Mesendoderm (in vitro differentiated cells): ENCODE measurements at regions not wholly inside any gene's neighbourhood (a gene's known extent, or its start where the extent isn't known, plus 50 kb on each side); places are given as distances from the start of the nearest gene placed in this dataset.

ENCODE experiments used
- DNase-seq: peaks from one replicate; pipeline ENCODE4 v3.0.0; 2013
- H2AK5ac ChIP-seq: 2 replicates; pipeline ENCODE4 v1.6.1; 2013; ENCODE audit warnings: low read length, inconsistent platforms
- H2BK120ac ChIP-seq: 2 replicates; pipeline ENCODE4 v1.6.1; 2013; ENCODE audit warnings: low read depth, mild to moderate bottlenecking, low read length, moderate library complexity, mixed read lengths
- H2BK15ac ChIP-seq: replicated peaks from 2 replicates; pipeline ENCODE4 v1.6.1; 2013; ENCODE audit warnings: low read depth, mild to moderate bottlenecking, moderate library complexity
- H2BK5ac ChIP-seq: 2 replicates; pipeline ENCODE4 v1.6.1; 2013; ENCODE audit warnings: low read length, inconsistent platforms
- H3K18ac ChIP-seq: 2 replicates; pipeline ENCODE4 v1.6.1; 2013; ENCODE audit warnings: mild to moderate bottlenecking, low read length, mixed read lengths
- H3K23ac ChIP-seq: one replicate; pipeline ENCODE4 v1.6.1; 2013; ENCODE audit warnings: low read length
- H3K27ac ChIP-seq: 2 replicates; pipeline ENCODE4 v1.5.1; 2013; ENCODE audit warnings: low read depth, mild to moderate bottlenecking, inconsistent platforms, low read length, moderate library complexity
- H3K27me3 ChIP-seq: 2 replicates; pipeline ENCODE4 v1.6.1; 2013; ENCODE audit warnings: low read length, control low read depth, mild to moderate bottlenecking, inconsistent platforms; ENCODE audit not compliant: insufficient read depth, poor library complexity
- H3K36me3 ChIP-seq: 2 replicates; pipeline ENCODE4 v1.6.1; 2013; ENCODE audit warnings: low read length, inconsistent platforms; ENCODE audit not compliant: control insufficient read depth, insufficient read depth
- H3K4ac ChIP-seq: one replicate; pipeline ENCODE4 v1.6.1; 2013; ENCODE audit warnings: low read depth, mild to moderate bottlenecking, low read length, moderate library complexity
- H3K4me1 ChIP-seq: 2 replicates; pipeline ENCODE4 v1.6.1; 2013; ENCODE audit warnings: low read depth, low read length, inconsistent platforms; ENCODE audit not compliant: control insufficient read depth
- H3K4me2 ChIP-seq: 2 replicates; pipeline ENCODE4 v1.6.1; 2013; ENCODE audit warnings: low read length
- H3K4me3 ChIP-seq: 2 replicates; pipeline ENCODE4 v1.5.1; 2013; ENCODE audit warnings: mild to moderate bottlenecking, low read length
- H3K56ac ChIP-seq: one replicate; pipeline ENCODE4 v1.6.1; 2013; ENCODE audit warnings: low read length
- H3K79me1 ChIP-seq: 2 replicates; pipeline ENCODE4 v1.6.1; 2013; ENCODE audit warnings: low read length, inconsistent platforms
- H3K79me2 ChIP-seq: 2 replicates; pipeline ENCODE4 v1.6.1; 2013; ENCODE audit warnings: mild to moderate bottlenecking, low read length; ENCODE audit not compliant: control insufficient read depth, insufficient read depth
- H3K9ac ChIP-seq: 2 replicates; pipeline ENCODE4 v1.6.1; 2013; ENCODE audit warnings: low read length, inconsistent platforms
- H4K5ac ChIP-seq: one replicate; pipeline ENCODE4 v1.6.1; 2013; ENCODE audit warnings: low read length
- H4K8ac ChIP-seq: one replicate; pipeline ENCODE4 v1.6.1; 2013; ENCODE audit warnings: low read depth, mild to moderate bottlenecking, control low read depth, low read length, moderate library complexity
- WGBS: extraction: QIAGEN DNeasy Blood & Tissue Kit; methylation state at CpG from one replicate; pipeline ENCODE4 v1.1.7; 2013; ENCODE audit warnings: low lambda C conversion rate, missing lambda C conversion rate; ENCODE audit not compliant: insufficient coverage; ENCODE audit errors: extremely low coverage; 5-methylcytosine and 5-hydroxymethylcytosine counted together

DNA sequence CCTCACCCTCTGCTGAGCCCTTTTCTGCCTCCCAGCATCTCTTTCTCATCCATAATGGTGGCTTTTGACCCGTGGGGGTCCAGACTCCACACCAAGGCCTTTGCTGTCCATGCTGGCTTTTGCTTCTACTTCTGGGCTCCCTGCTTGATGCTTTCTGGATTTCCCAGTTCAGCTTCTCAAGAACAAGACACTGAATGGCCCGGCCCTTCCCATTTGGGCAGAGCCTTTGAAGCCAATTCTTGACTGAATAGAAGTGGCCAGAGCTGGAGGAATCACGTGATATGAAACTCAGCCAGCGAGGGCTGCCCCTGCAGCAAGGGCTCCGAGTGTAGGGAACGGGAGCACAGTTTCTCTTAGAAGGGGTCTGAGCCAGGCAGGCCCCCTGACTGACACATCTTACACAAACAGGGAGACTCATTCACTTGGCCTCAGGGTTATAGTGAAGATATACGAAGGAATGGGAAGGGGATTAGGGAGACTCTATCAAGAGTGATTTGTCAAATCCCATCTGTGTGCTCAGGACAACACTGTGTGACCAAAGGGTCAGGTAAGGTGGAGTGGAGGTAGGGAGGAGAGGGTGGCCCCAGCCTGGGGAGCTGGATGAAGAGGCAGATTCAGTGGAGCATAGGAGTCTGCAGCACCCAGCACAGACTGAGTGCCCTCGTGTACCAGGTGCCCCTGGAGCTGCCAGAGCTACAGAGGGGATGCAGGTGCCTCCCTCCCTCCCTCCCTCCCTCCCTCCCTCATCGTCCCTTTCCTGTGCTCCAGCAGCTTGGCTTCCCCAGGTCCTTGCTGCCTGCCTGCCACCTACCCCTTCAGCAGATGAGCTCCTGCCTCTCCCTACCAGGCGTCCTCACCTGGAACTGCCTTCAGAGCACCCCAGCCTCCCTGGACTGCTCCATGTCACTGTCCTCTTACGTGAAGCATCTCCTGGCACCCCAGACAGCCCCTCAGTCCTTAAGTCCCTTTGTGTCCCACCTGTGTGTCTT is 106.0 kb downstream of the TRIM29 start:
- Histone ChIP-seq H3K56ac (no peak overlapping the region), H4K5ac (no peak overlapping the region), H3K18ac (no peak overlapping the region), H3K79me2 (no peaks in the 10 kb centered on the region), H2AK5ac (no peak overlapping the region), H3K4me2 (no peak overlapping the region), H4K8ac (no peak overlapping the region), H3K4me3 (no peak overlapping the region), H3K23ac (no peak overlapping the region), H2BK5ac (no peak overlapping the region), H2BK15ac (no peak overlapping the region), H3K36me3 (no peaks in the 10 kb centered on the region), H3K27ac (no peak overlapping the region), H2BK120ac (no peak overlapping the region), H3K27me3 (no peaks in the 10 kb centered on the region), H3K4ac (no peak overlapping the region), H3K4me1 (peaks cover 2% of the 10 kb centered on the region), H3K79me1 (no peaks in the 10 kb centered on the region), H3K9ac (no peak overlapping the region)
- DNase-seq = no peak
- WGBS = no CpG with 5 or more reads among the region's 11 CpGs

- no peaks in the 10 kb centered on the region for H3K79me1 ChIP-seq
- H2AK5ac ChIP-seq = no peak overlapping the region
- no peak overlapping the region for H3K23ac ChIP-seq
- H3K36me3 ChIP-seq = no peaks in the 10 kb centered on the region
- no peak overlapping the region for H3K18ac ChIP-seq
- H3K27ac ChIP-seq = no peak overlapping the region
- H2BK5ac ChIP-seq = no peak overlapping the region
- no peaks in the 10 kb centered on the region for H3K27me3 ChIP-seq
- no peak for DNase-seq
- no peak overlapping the region for H4K8ac ChIP-seq
- no CpG with 5 or more reads among the region's 11 CpGs for WGBS
- no peak overlapping the region for H2BK120ac ChIP-seq
- no peak overlapping the region for H3K4me2 ChIP-seq
- peaks cover 2% of the 10 kb centered on the region for H3K4me1 ChIP-seq
- no peak overlapping the region for H3K9ac ChIP-seq
- no peaks in the 10 kb centered on the region for H3K79me2 ChIP-seq
- H3K56ac ChIP-seq = no peak overlapping the region
- H3K4me3 ChIP-seq = no peak overlapping the region
- no peak overlapping the region for H3K4ac ChIP-seq
- H2BK15ac ChIP-seq = no peak overlapping the region
- no peak overlapping the region for H4K5ac ChIP-seq
Observed at GRCh38 chr11:120031156-120031555, 106.8 kb downstream of the TRIM29 start.

GRCh38 chr11:120030411-120030810 is 107.5 kb downstream of the TRIM29 start:
- peaks cover 2% of the 10 kb centered on the region for H3K4me1 ChIP-seq
- H4K8ac ChIP-seq = no peak overlapping the region
- H2BK5ac ChIP-seq = no peak overlapping the region
- no peak overlapping the region for H3K4me2 ChIP-seq
- H3K27me3 ChIP-seq = no peaks in the 10 kb centered on the region
- H2BK15ac ChIP-seq = no peak overlapping the region
- no peak overlapping the region for H3K23ac ChIP-seq
- no peak overlapping the region for H3K56ac ChIP-seq
- H3K4ac ChIP-seq = no peak overlapping the region
- H3K79me2 ChIP-seq = no peaks in the 10 kb centered on the region
- no peak overlapping the region for H4K5ac ChIP-seq
- H3K9ac ChIP-seq = no peak overlapping the region
- no peak overlapping the region for H3K18ac ChIP-seq
- no peak overlapping the region for H2AK5ac ChIP-seq
- H3K36me3 ChIP-seq = no peaks in the 10 kb centered on the region
- DNase-seq = no peak
- no peak overlapping the region for H3K4me3 ChIP-seq
- H3K79me1 ChIP-seq = no peaks in the 10 kb centered on the region
- H2BK120ac ChIP-seq = no peak overlapping the region
- no peak overlapping the region for H3K27ac ChIP-seq
- WGBS = no CpG with 5 or more reads among the region's 4 CpGs

DNA sequence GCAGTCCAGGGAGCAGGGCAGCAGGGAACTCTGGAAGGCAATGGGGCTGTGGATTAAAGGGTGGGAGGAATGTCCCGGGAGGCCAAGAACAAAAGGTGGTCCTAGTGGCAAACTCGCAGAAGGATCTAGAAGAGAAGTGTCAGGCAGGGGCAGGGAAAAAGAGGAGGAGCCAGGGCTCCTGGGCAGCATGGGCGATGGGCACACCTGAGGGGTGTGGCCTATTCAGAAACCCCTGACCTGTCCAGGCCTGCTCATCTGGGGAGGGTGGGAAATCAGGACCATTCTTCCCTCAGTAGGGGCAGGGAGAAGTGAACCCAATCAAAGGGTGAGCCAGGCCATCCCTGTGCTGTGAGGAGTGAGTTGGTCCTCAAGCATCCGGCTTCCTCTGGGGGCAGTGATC is 108.6 kb downstream of the TRIM29 start:
- WGBS = no CpG with 5 or more reads among the region's 4 CpGs
- Histone ChIP-seq H2AK5ac (no peak overlapping the region), H4K8ac (no peak overlapping the region), H3K4me2 (no peak overlapping the region), H3K27me3 (no peaks in the 10 kb centered on the region), H3K79me1 (no peaks in the 10 kb centered on the region), H3K79me2 (no peaks in the 10 kb centered on the region), H3K4me1 (peaks cover 2% of the 10 kb centered on the region), H3K23ac (no peak overlapping the region), H3K4ac (no peak overlapping the region), H2BK15ac (no peak overlapping the region), H3K9ac (no peak overlapping the region), H3K56ac (no peak overlapping the region), H2BK5ac (no peak overlapping the region), H2BK120ac (no peak overlapping the region), H3K4me3 (no peak overlapping the region), H4K5ac (no peak overlapping the region), H3K36me3 (no peaks in the 10 kb centered on the region), H3K18ac (no peak overlapping the region), H3K27ac (no peak overlapping the region)
- DNase-seq = no peak

- Histone ChIP-seq H3K27me3 (no peaks in the 10 kb centered on the region), H2AK5ac (no peak overlapping the region), H3K79me1 (no peaks in the 10 kb centered on the region), H4K8ac (no peak overlapping the region), H3K4me3 (no peak overlapping the region), H3K79me2 (no peaks in the 10 kb centered on the region), H2BK15ac (no peak overlapping the region), H3K4ac (no peak overlapping the region), H4K5ac (no peak overlapping the region), H2BK120ac (no peak overlapping the region), H3K23ac (no peak overlapping the region), H3K4me2 (no peak overlapping the region), H3K4me1 (peaks cover 2% of the 10 kb centered on the region), H3K27ac (no peak overlapping the region), H3K56ac (no peak overlapping the region), H3K18ac (no peak overlapping the region), H3K9ac (no peak overlapping the region), H3K36me3 (no peaks in the 10 kb centered on the region), H2BK5ac (no peak overlapping the region)
- WGBS = no CpG with 5 or more reads among the region's 8 CpGs
- DNase-seq = no peak
Observed at GRCh38 chr11:120028897-120029258, 109.0 kb downstream of the TRIM29 start.
